Right lobe of liver (tissue), 4 donors: ENCODE measurements at regions not wholly inside any gene's neighbourhood (a gene's known extent, or its start where the extent isn't known, plus 50 kb on each side); places are given as distances from the start of the nearest gene placed in this dataset.

Source experiments
- CTCF ChIP-seq, 4 donors: fragments of 200-600 bp in 3 of 4; fragments of 450-650 bp in 1 of 4; IDR thresholded peaks; one replicate each; pipeline versions ENCODE4 v1.5.1 to v1.8.0; 2016 to 2022; ENCODE audit warnings: antibody characterized with exemption in 4 of 4, mild to moderate bottlenecking in 2 of 4
- POLR2A ChIP-seq: fragments of 450-650 bp; IDR thresholded peaks from one replicate; pipeline ENCODE4 v1.6.1; 2017; ENCODE audit warnings: antibody characterized with exemption, mild to moderate bottlenecking
- donor health status: DM: no; HTN: no; CAD: no.
- donor health status: DM: no; HTN: no; CAD: no.
- donor health status: DM: no; HTN: yes; CAD: no.

GRCh38 chr4:163865010-163865409 is 370.5 kb downstream of the TMA16 start:
- TF ChIP-seq CTCF (IDR thresholded peaks at IDR 0.05) (no peak), POLR2A (no peak)
